DOHH2 (cell line): ENCODE measurements at regions not wholly inside any gene's neighbourhood (a gene's known extent, or its start where the extent isn't known, plus 50 kb on each side); places are given as distances from the start of the nearest gene placed in this dataset.

ENCODE experiments used
- EZH2phosphoT487 ChIP-seq: fragments of 200-600 bp; sonication (generic); IDR thresholded peaks from 2 replicates; pipeline ENCODE4 v1.6.1; 2017; ENCODE audit warnings: borderline replicate concordance, mild to moderate bottlenecking, antibody characterized with exemption, low read length, moderate library complexity, mixed read lengths
- TF ChIP-seq, protein P1 (sequence below): fragments of 200-600 bp; sonication (generic); IDR thresholded peaks from one replicate; pipeline ENCODE4 v1.5.1; 2014; ENCODE audit warnings: antibody characterized with exemption, mild to moderate bottlenecking, low read depth, low read length; ENCODE audit not compliant: poor library complexity, severe bottlenecking

- TF ChIP-seq, protein P1, sequence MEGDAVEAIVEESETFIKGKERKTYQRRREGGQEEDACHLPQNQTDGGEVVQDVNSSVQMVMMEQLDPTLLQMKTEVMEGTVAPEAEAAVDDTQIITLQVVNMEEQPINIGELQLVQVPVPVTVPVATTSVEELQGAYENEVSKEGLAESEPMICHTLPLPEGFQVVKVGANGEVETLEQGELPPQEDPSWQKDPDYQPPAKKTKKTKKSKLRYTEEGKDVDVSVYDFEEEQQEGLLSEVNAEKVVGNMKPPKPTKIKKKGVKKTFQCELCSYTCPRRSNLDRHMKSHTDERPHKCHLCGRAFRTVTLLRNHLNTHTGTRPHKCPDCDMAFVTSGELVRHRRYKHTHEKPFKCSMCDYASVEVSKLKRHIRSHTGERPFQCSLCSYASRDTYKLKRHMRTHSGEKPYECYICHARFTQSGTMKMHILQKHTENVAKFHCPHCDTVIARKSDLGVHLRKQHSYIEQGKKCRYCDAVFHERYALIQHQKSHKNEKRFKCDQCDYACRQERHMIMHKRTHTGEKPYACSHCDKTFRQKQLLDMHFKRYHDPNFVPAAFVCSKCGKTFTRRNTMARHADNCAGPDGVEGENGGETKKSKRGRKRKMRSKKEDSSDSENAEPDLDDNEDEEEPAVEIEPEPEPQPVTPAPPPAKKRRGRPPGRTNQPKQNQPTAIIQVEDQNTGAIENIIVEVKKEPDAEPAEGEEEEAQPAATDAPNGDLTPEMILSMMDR, result no peak
- TF ChIP-seq EZH2phosphoT487, result no peak
Measured at GRCh38 chr20:1832634-1833033, 62.6 kb upstream of the SIRPA start.
